ENCODE measurements at regions not wholly inside any gene's neighbourhood (a gene's known extent, or its start where the extent isn't known, plus 50 kb on each side); places are given as distances from the start of the nearest gene placed in this dataset.

- TF ChIP-seq REST (IDR thresholded peaks at IDR 0.05; ENCODE audit: insufficient read depth in 1 of 2, low read depth in 2 of 2, low read length in 2 of 2) (no peak), FOXP2 (optimal IDR thresholded peaks at IDR 0.05; ENCODE audit: borderline replicate concordance, extremely low read depth, extremely low read length, insufficient read depth) (no peak), TAF1 (IDR thresholded peaks at IDR 0.05; ENCODE audit: borderline replicate concordance, insufficient read depth, low read length) (no peak), SIN3A (IDR thresholded peaks at IDR 0.05; ENCODE audit: borderline replicate concordance, insufficient read depth, low read length) (no peak), POLR2AphosphoS5 (IDR thresholded peaks at IDR 0.05; ENCODE audit: low read depth, low read length) (no peak)
These were observed 368.9 kb upstream of the PLSCR5 start for GRCh38 chr3:146974001-146974400.

GRCh38 chr3:146972726-146973125, 367.6 kb upstream of the PLSCR5 start:
- TF ChIP-seq FOXP2 (optimal IDR thresholded peaks at IDR 0.05; ENCODE audit: borderline replicate concordance, extremely low read depth, extremely low read length, insufficient read depth) (no peak), SIN3A (IDR thresholded peaks at IDR 0.05; ENCODE audit: borderline replicate concordance, insufficient read depth, low read length) (no peak), REST (IDR thresholded peaks at IDR 0.05; ENCODE audit: insufficient read depth in 1 of 2, low read depth in 2 of 2, low read length in 2 of 2) (no peak), POLR2AphosphoS5 (IDR thresholded peaks at IDR 0.05; ENCODE audit: low read depth, low read length) (no peak)

- no peak for TF ChIP-seq TAF1 (IDR thresholded peaks at IDR 0.05; ENCODE audit: borderline replicate concordance, insufficient read depth, low read length)
- no peak for TF ChIP-seq SIN3A (IDR thresholded peaks at IDR 0.05; ENCODE audit: borderline replicate concordance, insufficient read depth, low read length)
- TF ChIP-seq POLR2AphosphoS5 (IDR thresholded peaks at IDR 0.05; ENCODE audit: low read depth, low read length): no peak
- no peak for TF ChIP-seq FOXP2 (optimal IDR thresholded peaks at IDR 0.05; ENCODE audit: borderline replicate concordance, extremely low read depth, extremely low read length, insufficient read depth)
- no peak for TF ChIP-seq REST (IDR thresholded peaks at IDR 0.05; ENCODE audit: insufficient read depth in 1 of 2, low read depth in 2 of 2, low read length in 2 of 2)
These were observed 365.1 kb upstream of the PLSCR5 start for GRCh38 chr3:146970236-146970635.

GRCh38 chr3:146969356-146969755, 364.2 kb upstream of the PLSCR5 start:
- TF ChIP-seq TAF1 (IDR thresholded peaks at IDR 0.05; ENCODE audit: borderline replicate concordance, insufficient read depth, low read length) (no peak), SIN3A (IDR thresholded peaks at IDR 0.05; ENCODE audit: borderline replicate concordance, insufficient read depth, low read length) (no peak), FOXP2 (optimal IDR thresholded peaks at IDR 0.05; ENCODE audit: borderline replicate concordance, extremely low read depth, extremely low read length, insufficient read depth) (no peak), POLR2AphosphoS5 (IDR thresholded peaks at IDR 0.05; ENCODE audit: low read depth, low read length) (no peak), REST (IDR thresholded peaks at IDR 0.05; ENCODE audit: insufficient read depth in 1 of 2, low read depth in 2 of 2, low read length in 2 of 2) (no peak)

- TF ChIP-seq TAF1 (IDR thresholded peaks at IDR 0.05; ENCODE audit: borderline replicate concordance, insufficient read depth, low read length): no peak
- TF ChIP-seq SIN3A (IDR thresholded peaks at IDR 0.05; ENCODE audit: borderline replicate concordance, insufficient read depth, low read length): no peak
- TF ChIP-seq REST (IDR thresholded peaks at IDR 0.05; ENCODE audit: insufficient read depth in 1 of 2, low read depth in 2 of 2, low read length in 2 of 2): no peak
- no peak for TF ChIP-seq POLR2AphosphoS5 (IDR thresholded peaks at IDR 0.05; ENCODE audit: low read depth, low read length)
- TF ChIP-seq FOXP2 (optimal IDR thresholded peaks at IDR 0.05; ENCODE audit: borderline replicate concordance, extremely low read depth, extremely low read length, insufficient read depth): no peak
These were observed 363.1 kb upstream of the PLSCR5 start for GRCh38 chr3:146968204-146968651.

All from PFSK-1 (cell line).